ENCODE measurements at regions not wholly inside any gene's neighbourhood (a gene's known extent, or its start where the extent isn't known, plus 50 kb on each side); places are given as distances from the start of the nearest gene placed in this dataset.

DNA sequence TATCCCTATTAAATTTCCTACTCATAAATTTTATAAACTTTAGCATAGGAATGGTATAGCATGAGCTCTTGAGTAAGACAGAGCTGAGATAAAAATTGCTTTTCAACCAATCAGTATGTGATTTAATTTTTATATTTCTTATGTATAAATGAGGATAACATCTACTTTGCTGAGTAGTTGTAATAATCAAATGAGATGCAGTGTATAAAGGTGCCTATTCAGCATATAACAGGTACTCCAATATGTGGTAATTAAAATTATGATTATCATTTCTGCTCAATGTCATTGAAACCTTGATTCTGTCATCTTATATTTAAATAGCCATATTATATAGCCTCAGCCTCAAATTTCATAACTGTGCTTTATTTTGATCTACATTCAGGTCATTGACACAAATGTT lies 700.4 kb upstream of the SLC8A1 start:
- TF ChIP-seq, protein P1, sequence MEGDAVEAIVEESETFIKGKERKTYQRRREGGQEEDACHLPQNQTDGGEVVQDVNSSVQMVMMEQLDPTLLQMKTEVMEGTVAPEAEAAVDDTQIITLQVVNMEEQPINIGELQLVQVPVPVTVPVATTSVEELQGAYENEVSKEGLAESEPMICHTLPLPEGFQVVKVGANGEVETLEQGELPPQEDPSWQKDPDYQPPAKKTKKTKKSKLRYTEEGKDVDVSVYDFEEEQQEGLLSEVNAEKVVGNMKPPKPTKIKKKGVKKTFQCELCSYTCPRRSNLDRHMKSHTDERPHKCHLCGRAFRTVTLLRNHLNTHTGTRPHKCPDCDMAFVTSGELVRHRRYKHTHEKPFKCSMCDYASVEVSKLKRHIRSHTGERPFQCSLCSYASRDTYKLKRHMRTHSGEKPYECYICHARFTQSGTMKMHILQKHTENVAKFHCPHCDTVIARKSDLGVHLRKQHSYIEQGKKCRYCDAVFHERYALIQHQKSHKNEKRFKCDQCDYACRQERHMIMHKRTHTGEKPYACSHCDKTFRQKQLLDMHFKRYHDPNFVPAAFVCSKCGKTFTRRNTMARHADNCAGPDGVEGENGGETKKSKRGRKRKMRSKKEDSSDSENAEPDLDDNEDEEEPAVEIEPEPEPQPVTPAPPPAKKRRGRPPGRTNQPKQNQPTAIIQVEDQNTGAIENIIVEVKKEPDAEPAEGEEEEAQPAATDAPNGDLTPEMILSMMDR (conservative IDR thresholded peaks at IDR 0.05; ENCODE audit: low read depth, low read length), result no peak
- no peak for TF ChIP-seq EZH2 (IDR thresholded peaks at IDR 0.05; ENCODE audit: borderline replicate concordance, low read depth, low read length, poor library complexity, severe bottlenecking)

Data from A673 (cell line).